NOMO-1 (cell line): ENCODE measurements at regions not wholly inside any gene's neighbourhood (a gene's known extent, or its start where the extent isn't known, plus 50 kb on each side); places are given as distances from the start of the nearest gene placed in this dataset.
"Not testable (repeated sequence)": the region's sequence is repeated elsewhere in the genome, so short reads cannot be mapped to it uniquely, and the experiment has no call there.

Experiments
- DNase-seq, 2 experiments: peaks; one replicate each; lab custom pipeline; 2025; ENCODE audit not compliant: unreplicated experiment in 2 of 2; lab: John Stamatoyannopoulos, UW

GRCh38 chr3:103829723-103830326, 1395.0 kb downstream of the ZPLD1 start:
- DNase-seq = no peak

- no peak for DNase-seq
Measured at GRCh38 chr3:103847081-103848062, 1412.6 kb downstream of the ZPLD1 start.

- no peak for DNase-seq
Measured at GRCh38 chr3:103851793-103852192, 1417.0 kb downstream of the ZPLD1 start.

- DNase-seq = no peak
Measured at GRCh38 chr3:103862415-103862814, 1427.6 kb downstream of the ZPLD1 start.

- DNase-seq = no peak
Measured at GRCh38 chr3:103863381-103863780, 1428.6 kb downstream of the ZPLD1 start.

- no peak for DNase-seq
Measured at GRCh38 chr3:103866113-103866512, 1431.3 kb downstream of the ZPLD1 start.

- no peak for DNase-seq
Measured at GRCh38 chr3:103873021-103873420, 1438.2 kb downstream of the ZPLD1 start.

GRCh38 chr3:103873897-103874545, 1439.2 kb downstream of the ZPLD1 start:
- DNase-seq = no peak

GRCh38 chr3:103881809-103882208, 1447.0 kb downstream of the ZPLD1 start:
- DNase-seq = not testable (repeated sequence)

- no peak for DNase-seq
Measured at GRCh38 chr3:103889675-103890074, 1454.9 kb downstream of the ZPLD1 start.

- DNase-seq = no peak
Measured at GRCh38 chr3:103894162-103894822, 1459.5 kb downstream of the ZPLD1 start.

GRCh38 chr3:103899328-103899727, 1464.5 kb downstream of the ZPLD1 start:
- DNase-seq = no peak

GRCh38 chr3:103904991-103905390, 1461.7 kb upstream of the ALCAM start:
- DNase-seq = no peak

- DNase-seq = no peak
Measured at GRCh38 chr3:103906304-103906703, 1460.4 kb upstream of the ALCAM start.

GRCh38 chr3:103906808-103907207, 1459.9 kb upstream of the ALCAM start:
- DNase-seq = no peak

- DNase-seq = no peak
Measured at GRCh38 chr3:103907567-103907966, 1459.1 kb upstream of the ALCAM start.

GRCh38 chr3:103909395-103909794, 1457.3 kb upstream of the ALCAM start:
- no peak for DNase-seq

GRCh38 chr3:103918336-103918735, 1448.4 kb upstream of the ALCAM start:
- DNase-seq = no peak

- no peak for DNase-seq
Measured at GRCh38 chr3:103919327-103919726, 1447.4 kb upstream of the ALCAM start.

GRCh38 chr3:103923907-103924306, 1442.8 kb upstream of the ALCAM start:
- no peak for DNase-seq

- DNase-seq = no peak
Measured at GRCh38 chr3:103924544-103924943, 1442.2 kb upstream of the ALCAM start.
